Parathyroid adenoma (tissue), 2 donors: ENCODE measurements at regions not wholly inside any gene's neighbourhood (a gene's known extent, or its start where the extent isn't known, plus 50 kb on each side); places are given as distances from the start of the nearest gene placed in this dataset.

Source experiments
- H2AFZ ChIP-seq: fragments of 300-600 bp; sonication (generic); one replicate; pipeline ENCODE4 v1.7.0; 2017; ENCODE audit warnings: antibody characterized with exemption, mild to moderate bottlenecking
- H3K27ac ChIP-seq: fragments of 300-600 bp; sonication (generic); one replicate; pipeline ENCODE4 v1.7.0; 2017
- H3K27me3 ChIP-seq: fragments of 300-600 bp; sonication (generic); one replicate; pipeline ENCODE4 v1.7.0; 2017; ENCODE audit warnings: low read length; ENCODE audit not compliant: control insufficient read depth, insufficient read depth
- H3K36me3 ChIP-seq: fragments of 300-600 bp; sonication (generic); one replicate; pipeline ENCODE4 v1.7.0; 2017; ENCODE audit warnings: low read length; ENCODE audit not compliant: control insufficient read depth, insufficient read depth
- H3K4me1 ChIP-seq: fragments of 300-600 bp; sonication (generic); one replicate; pipeline ENCODE4 v1.7.0; 2017; ENCODE audit warnings: control low read depth
- H3K4me2 ChIP-seq: fragments of 300-600 bp; sonication (generic); one replicate; pipeline ENCODE4 v1.7.0; 2017; ENCODE audit warnings: low read length
- H3K4me3 ChIP-seq: fragments of 300-600 bp; sonication (generic); one replicate; pipeline ENCODE4 v1.7.0; 2017; ENCODE audit warnings: low read depth, low read length
- H3K79me2 ChIP-seq: fragments of 300-600 bp; sonication (generic); one replicate; pipeline ENCODE4 v1.7.0; 2017; ENCODE audit warnings: control low read depth
- H3K9ac ChIP-seq: fragments of 300-600 bp; sonication (generic); one replicate; pipeline ENCODE4 v1.7.0; 2017; ENCODE audit warnings: mild to moderate bottlenecking
- H3K9me3 ChIP-seq: fragments of 300-600 bp; sonication (generic); one replicate; pipeline ENCODE4 v1.7.0; 2017; ENCODE audit warnings: low read length; ENCODE audit not compliant: control insufficient read depth
- TF ChIP-seq, protein P1 (sequence below): fragments of 300-600 bp; sonication (generic); IDR thresholded peaks from one replicate; pipeline ENCODE4 v1.7.0; 2017; ENCODE audit warnings: antibody characterized with exemption, mild to moderate bottlenecking
- donor health status: primary hyperparathyroidism.

GRCh38 chr1:238488401-238488800 is 597.7 kb upstream of the ZP4 start:
- Histone ChIP-seq H3K27me3 (no peaks in the 10 kb centered on the region), H3K4me2 (no peak overlapping the region), H3K9ac (no peak overlapping the region), H3K9me3 (no peaks in the 10 kb centered on the region), H2AFZ (no peak overlapping the region), H3K27ac (no peak overlapping the region), H3K36me3 (no peaks in the 10 kb centered on the region), H3K4me3 (no peak overlapping the region), H3K79me2 (no peaks in the 10 kb centered on the region), H3K4me1 (no peaks in the 10 kb centered on the region)
- TF ChIP-seq, protein P1, sequence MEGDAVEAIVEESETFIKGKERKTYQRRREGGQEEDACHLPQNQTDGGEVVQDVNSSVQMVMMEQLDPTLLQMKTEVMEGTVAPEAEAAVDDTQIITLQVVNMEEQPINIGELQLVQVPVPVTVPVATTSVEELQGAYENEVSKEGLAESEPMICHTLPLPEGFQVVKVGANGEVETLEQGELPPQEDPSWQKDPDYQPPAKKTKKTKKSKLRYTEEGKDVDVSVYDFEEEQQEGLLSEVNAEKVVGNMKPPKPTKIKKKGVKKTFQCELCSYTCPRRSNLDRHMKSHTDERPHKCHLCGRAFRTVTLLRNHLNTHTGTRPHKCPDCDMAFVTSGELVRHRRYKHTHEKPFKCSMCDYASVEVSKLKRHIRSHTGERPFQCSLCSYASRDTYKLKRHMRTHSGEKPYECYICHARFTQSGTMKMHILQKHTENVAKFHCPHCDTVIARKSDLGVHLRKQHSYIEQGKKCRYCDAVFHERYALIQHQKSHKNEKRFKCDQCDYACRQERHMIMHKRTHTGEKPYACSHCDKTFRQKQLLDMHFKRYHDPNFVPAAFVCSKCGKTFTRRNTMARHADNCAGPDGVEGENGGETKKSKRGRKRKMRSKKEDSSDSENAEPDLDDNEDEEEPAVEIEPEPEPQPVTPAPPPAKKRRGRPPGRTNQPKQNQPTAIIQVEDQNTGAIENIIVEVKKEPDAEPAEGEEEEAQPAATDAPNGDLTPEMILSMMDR = no peak

GRCh38 chr1:238487931-238488330 is 597.2 kb upstream of the ZP4 start:
- TF ChIP-seq, protein P1 = no peak
- no peak overlapping the region for H2AFZ ChIP-seq
- no peaks in the 10 kb centered on the region for H3K27me3 ChIP-seq

DNA sequence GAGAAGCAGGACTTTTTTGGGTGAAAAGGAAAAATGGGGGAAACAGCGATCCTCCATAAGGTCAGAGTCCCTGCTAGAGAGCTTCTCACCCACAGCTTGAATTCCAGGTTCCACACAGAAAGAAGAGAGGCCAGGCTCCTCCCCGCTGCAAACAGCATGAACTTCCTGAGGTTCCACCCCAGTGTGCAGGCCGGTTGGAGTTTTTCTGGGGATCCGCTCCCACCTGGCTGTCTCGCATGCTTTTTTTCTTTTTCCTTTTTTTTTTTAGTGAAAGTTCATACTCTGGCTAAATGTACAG is 595.1 kb upstream of the ZP4 start:
- Histone ChIP-seq H3K4me3 (no peak overlapping the region), H3K4me1 (no peaks in the 10 kb centered on the region), H3K36me3 (no peaks in the 10 kb centered on the region), H3K27ac (no peak overlapping the region), H3K4me2 (no peak overlapping the region), H3K79me2 (no peaks in the 10 kb centered on the region), H3K27me3 (no peaks in the 10 kb centered on the region), H3K9ac (no peak overlapping the region), H3K9me3 (no peaks in the 10 kb centered on the region), H2AFZ (no peak overlapping the region)
- TF ChIP-seq, protein P1 = no peak

More at GRCh38 chr1:238487931-238488330, 597.2 kb upstream of the ZP4 start:
- no peaks in the 10 kb centered on the region for H3K4me1 ChIP-seq
- no peaks in the 10 kb centered on the region for H3K79me2 ChIP-seq
- H3K9ac ChIP-seq = no peak overlapping the region
- no peak overlapping the region for H3K4me2 ChIP-seq
- H3K4me3 ChIP-seq = no peak overlapping the region
- no peak overlapping the region for H3K27ac ChIP-seq
- H3K36me3 ChIP-seq = no peaks in the 10 kb centered on the region
- H3K9me3 ChIP-seq = no peaks in the 10 kb centered on the region

DNA sequence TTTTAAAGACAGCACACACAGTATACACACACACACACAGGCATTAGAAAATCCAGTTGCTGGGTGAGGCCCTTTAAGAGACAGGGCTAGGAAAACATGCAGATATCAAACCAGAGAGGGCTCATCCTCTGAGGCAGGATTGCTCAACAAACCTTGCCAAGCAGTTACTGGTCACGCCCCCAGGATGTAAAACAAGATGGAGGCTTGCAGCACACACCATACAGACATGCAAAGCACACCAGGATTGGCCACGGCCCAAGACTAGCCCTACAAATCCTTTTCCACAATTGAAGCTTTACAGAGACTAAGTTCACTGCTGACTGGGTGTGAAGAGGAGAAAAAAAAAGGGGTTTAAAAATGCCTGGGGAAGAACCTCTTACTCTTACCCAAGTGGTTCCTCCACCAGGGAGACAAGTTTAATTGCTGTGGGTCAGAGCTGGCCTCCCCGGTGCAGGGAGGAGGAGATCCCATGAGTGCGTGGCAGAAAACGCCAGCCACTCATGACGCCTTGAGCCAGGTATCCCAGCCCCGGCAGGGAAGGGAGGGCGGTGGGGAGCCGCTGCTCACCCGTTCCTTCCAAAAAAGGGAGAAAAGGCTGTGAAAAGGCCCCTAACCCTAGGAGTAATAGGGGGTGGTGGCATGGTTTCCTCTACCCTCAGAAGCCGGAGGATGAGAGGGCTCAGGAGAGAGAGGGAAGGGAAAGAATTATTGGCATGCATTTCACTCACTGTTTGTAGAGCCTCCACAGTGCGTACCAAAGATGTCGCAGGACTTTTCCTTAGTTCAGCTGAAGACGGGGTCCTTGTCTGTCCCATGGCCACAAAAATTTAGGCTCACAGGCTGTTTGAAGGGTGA is 594.6 kb upstream of the ZP4 start:
- TF ChIP-seq, protein P1 = no peak

DNA sequence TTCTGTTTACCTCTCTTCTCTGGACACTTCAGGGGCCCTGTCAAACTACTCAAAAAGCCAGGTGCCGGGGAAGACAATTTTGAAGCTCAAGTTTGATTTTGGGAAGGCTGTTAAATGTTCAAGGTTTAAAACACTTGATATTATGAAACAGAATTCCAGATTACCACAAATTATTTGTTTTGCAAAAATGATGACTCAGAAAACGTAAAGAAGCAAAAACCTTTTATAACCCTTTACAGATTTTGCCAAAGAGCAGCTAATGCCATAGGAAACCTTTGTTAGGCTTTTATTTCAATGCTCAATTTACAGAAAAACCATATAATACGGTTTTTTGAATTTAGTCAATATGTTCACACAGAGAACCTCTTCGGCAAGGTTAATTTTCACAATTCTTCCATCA is 593.4 kb upstream of the ZP4 start:
- H3K9me3 ChIP-seq = no peaks in the 10 kb centered on the region
- no peak overlapping the region for H3K4me2 ChIP-seq
- H3K79me2 ChIP-seq = no peaks in the 10 kb centered on the region
- no peaks in the 10 kb centered on the region for H3K27me3 ChIP-seq
- no peak overlapping the region for H3K27ac ChIP-seq
- no peaks in the 10 kb centered on the region for H3K4me1 ChIP-seq
- no peak overlapping the region for H2AFZ ChIP-seq
- TF ChIP-seq, protein P1 = no peak
- no peak overlapping the region for H3K9ac ChIP-seq
- H3K36me3 ChIP-seq = no peaks in the 10 kb centered on the region
- no peak overlapping the region for H3K4me3 ChIP-seq

More for the DNA sequence above, 594.6 kb upstream of the ZP4 start:
- H3K27me3 ChIP-seq = no peaks in the 10 kb centered on the region
- no peaks in the 10 kb centered on the region for H3K36me3 ChIP-seq
- no peaks in the 10 kb centered on the region for H3K79me2 ChIP-seq
- H3K4me2 ChIP-seq = no peak overlapping the region
- no peak overlapping the region for H3K4me3 ChIP-seq
- H2AFZ ChIP-seq = no peak overlapping the region
- no peaks in the 10 kb centered on the region for H3K9me3 ChIP-seq
- H3K9ac ChIP-seq = no peak overlapping the region
- no peaks in the 10 kb centered on the region for H3K4me1 ChIP-seq
- no peak overlapping the region for H3K27ac ChIP-seq
